ENCODE measurements at regions not wholly inside any gene's neighbourhood (a gene's known extent, or its start where the extent isn't known, plus 50 kb on each side); places are given as distances from the start of the nearest gene placed in this dataset.

DNA sequence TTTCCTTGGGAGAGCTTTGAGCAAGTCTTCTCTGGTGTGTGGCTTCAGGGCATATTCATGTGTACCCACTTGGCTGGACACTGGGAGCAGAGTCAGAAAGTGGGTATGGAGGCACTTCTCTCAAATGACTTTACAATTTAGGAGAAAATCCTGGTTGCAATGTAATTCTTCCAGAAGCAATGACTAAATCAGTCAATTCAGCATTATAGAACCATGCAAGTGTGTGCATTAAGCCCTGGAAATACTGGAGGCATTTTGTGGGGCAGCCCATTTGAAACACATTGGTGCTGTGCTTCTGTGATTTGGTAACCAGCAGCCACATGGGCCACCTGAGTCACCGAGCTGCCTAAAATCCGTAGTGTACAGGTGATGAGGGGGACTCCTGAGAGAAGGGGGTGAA, 94.6 kb upstream of the TAS2R1 start:
- peaks cover 3% of the 10 kb centered on the region for H3K9me3 Mint-ChIP-seq
- no peaks in the 10 kb centered on the region for H3K4me1 Mint-ChIP-seq
- no peak for DNase-seq (ENCODE audit: low spot score in 2 of 2, unreplicated experiment in 2 of 2)
- TF ChIP-seq, protein P1, sequence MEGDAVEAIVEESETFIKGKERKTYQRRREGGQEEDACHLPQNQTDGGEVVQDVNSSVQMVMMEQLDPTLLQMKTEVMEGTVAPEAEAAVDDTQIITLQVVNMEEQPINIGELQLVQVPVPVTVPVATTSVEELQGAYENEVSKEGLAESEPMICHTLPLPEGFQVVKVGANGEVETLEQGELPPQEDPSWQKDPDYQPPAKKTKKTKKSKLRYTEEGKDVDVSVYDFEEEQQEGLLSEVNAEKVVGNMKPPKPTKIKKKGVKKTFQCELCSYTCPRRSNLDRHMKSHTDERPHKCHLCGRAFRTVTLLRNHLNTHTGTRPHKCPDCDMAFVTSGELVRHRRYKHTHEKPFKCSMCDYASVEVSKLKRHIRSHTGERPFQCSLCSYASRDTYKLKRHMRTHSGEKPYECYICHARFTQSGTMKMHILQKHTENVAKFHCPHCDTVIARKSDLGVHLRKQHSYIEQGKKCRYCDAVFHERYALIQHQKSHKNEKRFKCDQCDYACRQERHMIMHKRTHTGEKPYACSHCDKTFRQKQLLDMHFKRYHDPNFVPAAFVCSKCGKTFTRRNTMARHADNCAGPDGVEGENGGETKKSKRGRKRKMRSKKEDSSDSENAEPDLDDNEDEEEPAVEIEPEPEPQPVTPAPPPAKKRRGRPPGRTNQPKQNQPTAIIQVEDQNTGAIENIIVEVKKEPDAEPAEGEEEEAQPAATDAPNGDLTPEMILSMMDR (IDR thresholded peaks at IDR 0.05; ENCODE audit: unreplicated experiment) = no peak
- no peak overlapping the region for H3K4me3 Mint-ChIP-seq
- no peaks in the 10 kb centered on the region for H3K36me3 Mint-ChIP-seq
- H3K27me3 Mint-ChIP-seq (ENCODE audit: low read depth) = no peaks in the 10 kb centered on the region
- H3K27ac Mint-ChIP-seq = no peak overlapping the region

DNA sequence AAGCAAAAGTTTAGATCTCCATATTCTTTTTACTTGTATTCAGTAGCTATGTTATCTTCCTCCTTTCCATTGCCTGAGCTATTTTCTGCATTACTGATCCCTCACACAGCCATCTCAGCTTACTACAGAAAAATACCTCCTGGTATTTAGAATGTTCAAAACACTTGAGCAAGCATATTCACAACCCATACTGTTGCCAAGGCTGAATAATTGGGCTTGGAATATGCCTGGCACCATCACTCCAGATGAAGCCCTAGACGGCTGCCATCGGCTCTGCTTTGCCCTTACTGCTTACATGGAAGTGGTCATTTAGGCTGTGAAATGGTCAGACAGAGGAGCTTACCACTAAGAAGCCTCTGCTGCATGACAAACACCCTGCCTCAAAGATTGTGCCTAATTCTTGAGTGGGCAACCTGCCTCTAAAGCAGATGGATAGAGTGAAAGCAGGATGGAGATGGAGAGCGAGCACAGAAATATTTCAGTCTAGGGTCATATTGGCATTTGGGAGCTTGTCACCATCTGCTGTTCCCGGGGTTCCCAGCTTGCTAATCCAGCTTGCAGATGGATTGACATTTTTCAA, 92.5 kb upstream of the TAS2R1 start:
- Mint-ChIP-seq H3K9me3 (peaks cover 3% of the 10 kb centered on the region), H3K27ac (no peak overlapping the region)
- TF ChIP-seq, protein P1 (IDR thresholded peaks at IDR 0.05; ENCODE audit: unreplicated experiment) = no peak

DNA sequence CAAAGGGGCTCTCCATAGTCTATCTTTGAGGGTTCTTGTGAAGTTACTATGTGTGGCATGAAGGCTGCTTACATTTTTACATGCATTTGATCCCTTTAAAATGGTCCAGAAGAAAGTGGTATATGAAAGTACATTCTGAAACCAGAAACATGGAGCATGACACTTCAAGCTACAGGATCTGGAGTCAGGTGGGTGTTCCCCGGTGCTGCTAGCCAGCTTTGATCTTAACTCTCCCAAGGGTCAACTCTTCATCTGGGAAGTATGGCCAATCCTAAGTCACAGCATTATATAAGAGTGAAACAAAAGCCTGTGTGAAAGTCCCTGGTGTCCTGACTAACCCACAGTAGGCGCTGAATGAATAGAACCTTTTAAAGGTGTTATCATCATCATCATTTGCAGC, 91.0 kb upstream of the TAS2R1 start:
- TF ChIP-seq, protein P1 (IDR thresholded peaks at IDR 0.05; ENCODE audit: unreplicated experiment) = no peak
- H3K36me3 Mint-ChIP-seq = peaks cover 3% of the 10 kb centered on the region

More for the DNA sequence above, 92.5 kb upstream of the TAS2R1 start:
- no peaks in the 10 kb centered on the region for H3K4me1 Mint-ChIP-seq
- H3K4me3 Mint-ChIP-seq = no peak overlapping the region
- no peak for DNase-seq (ENCODE audit: low spot score in 2 of 2, unreplicated experiment in 2 of 2)
- H3K36me3 Mint-ChIP-seq = no peaks in the 10 kb centered on the region
- H3K27me3 Mint-ChIP-seq (ENCODE audit: low read depth) = no peaks in the 10 kb centered on the region

DNA sequence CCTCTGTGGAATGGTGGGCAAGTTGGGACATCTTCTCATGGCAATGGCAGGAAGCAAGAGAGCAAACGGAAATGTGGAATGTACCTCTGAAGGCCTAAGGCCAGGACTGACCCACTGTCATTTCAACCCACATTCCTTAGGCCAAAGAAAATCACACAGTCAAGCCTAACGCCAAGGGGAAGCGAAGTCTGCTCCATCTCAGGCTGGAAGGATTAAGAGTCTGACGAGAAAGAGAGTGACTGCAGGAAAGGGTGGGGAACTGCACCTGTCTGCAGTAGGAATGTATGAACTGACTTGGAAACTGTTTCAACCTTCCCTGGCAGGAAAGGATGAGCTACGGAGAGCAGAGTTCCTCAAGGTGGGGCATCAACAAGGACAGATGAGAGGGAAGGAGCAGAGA, 90.2 kb upstream of the TAS2R1 start:
- no peak for DNase-seq (ENCODE audit: low spot score in 2 of 2, unreplicated experiment in 2 of 2)
- TF ChIP-seq, protein P1 (IDR thresholded peaks at IDR 0.05; ENCODE audit: unreplicated experiment) = no peak
- peaks cover 12% of the 10 kb centered on the region for H3K9me3 Mint-ChIP-seq
- H3K36me3 Mint-ChIP-seq = peaks cover 3% of the 10 kb centered on the region
- peaks cover 15% of the 10 kb centered on the region for H3K4me1 Mint-ChIP-seq
- H3K27me3 Mint-ChIP-seq (ENCODE audit: low read depth) = no peaks in the 10 kb centered on the region
- H3K4me3 Mint-ChIP-seq = no peak overlapping the region
- H3K27ac Mint-ChIP-seq = no peak overlapping the region

More for the DNA sequence above, 91.0 kb upstream of the TAS2R1 start:
- Mint-ChIP-seq H3K4me1 (peaks cover 9% of the 10 kb centered on the region), H3K9me3 (peaks cover 12% of the 10 kb centered on the region), H3K4me3 (no peak overlapping the region), H3K27ac (no peak overlapping the region), H3K27me3 (ENCODE audit: low read depth) (no peaks in the 10 kb centered on the region)
- no peak for DNase-seq (ENCODE audit: low spot score in 2 of 2, unreplicated experiment in 2 of 2)

DNA sequence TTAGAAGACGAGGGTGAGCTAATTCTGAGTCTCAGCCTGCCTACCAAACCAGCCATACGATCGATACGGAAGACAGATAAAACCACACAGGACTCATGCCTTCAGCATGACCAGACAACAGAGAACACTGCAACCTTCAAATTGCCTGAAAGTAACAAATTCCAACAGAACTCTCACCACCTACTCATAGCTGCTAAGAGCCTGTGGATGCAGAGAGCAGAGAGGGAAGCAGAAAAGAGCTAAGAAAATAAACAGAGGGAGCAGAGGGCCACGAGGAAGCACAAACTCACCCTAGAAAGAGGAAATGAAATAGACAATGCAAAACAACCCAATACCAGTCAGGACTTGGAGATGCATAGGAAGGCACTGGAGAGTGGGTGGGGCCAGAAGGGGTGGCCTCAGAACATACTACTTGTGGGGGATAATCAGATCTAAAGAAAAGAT, 86.7 kb upstream of the TAS2R1 start:
- peaks cover 40% of the 10 kb centered on the region for H3K4me1 Mint-ChIP-seq
- no peaks in the 10 kb centered on the region for H3K27me3 Mint-ChIP-seq (ENCODE audit: low read depth)
- TF ChIP-seq, protein P1 (IDR thresholded peaks at IDR 0.05; ENCODE audit: unreplicated experiment) = no peak
- H3K4me3 Mint-ChIP-seq = no peak overlapping the region
- peaks cover 12% of the 10 kb centered on the region for H3K9me3 Mint-ChIP-seq
- H3K36me3 Mint-ChIP-seq = peaks cover 3% of the 10 kb centered on the region
- DNase-seq (ENCODE audit: low spot score in 2 of 2, unreplicated experiment in 2 of 2) = no peak
- H3K27ac Mint-ChIP-seq = no peak overlapping the region

Data from mesothelial cell of epicardium (in vitro differentiated cells).